NCI-H2107 treated with DMSO at 0.1 percent for 48 hours (cell line): ENCODE measurements at regions not wholly inside any gene's neighbourhood (a gene's known extent, or its start where the extent isn't known, plus 50 kb on each side); places are given as distances from the start of the nearest gene placed in this dataset.

Experiments used
- DNase-seq: peaks from one replicate; lab custom pipeline; 2025; ENCODE audit not compliant: unreplicated experiment; lab: John Stamatoyannopoulos, UW

- no peak for DNase-seq
Observed at GRCh38 chr3:137409584-137409983, 354.5 kb upstream of the SOX14 start.

- DNase-seq, result no peak
Observed at GRCh38 chr3:137410028-137410427, 354.1 kb upstream of the SOX14 start.

GRCh38 chr3:137420198-137420995, 343.7 kb upstream of the SOX14 start:
- no peak for DNase-seq

GRCh38 chr3:137438561-137438960, 325.6 kb upstream of the SOX14 start:
- DNase-seq, result no peak

- no peak for DNase-seq
Observed at GRCh38 chr3:137460944-137461343, 303.2 kb upstream of the SOX14 start.

- DNase-seq, result no peak
Observed at GRCh38 chr3:137463131-137463530, 301.0 kb upstream of the SOX14 start.

GRCh38 chr3:137464341-137464740, 299.8 kb upstream of the SOX14 start:
- no peak for DNase-seq

GRCh38 chr3:137468446-137468845, 295.7 kb upstream of the SOX14 start:
- DNase-seq, result no peak

- DNase-seq, result no peak
Observed at GRCh38 chr3:137469263-137469662, 294.9 kb upstream of the SOX14 start.

GRCh38 chr3:137471130-137471529, 293.0 kb upstream of the SOX14 start:
- DNase-seq, result no peak

GRCh38 chr3:137471558-137472204, 292.4 kb upstream of the SOX14 start:
- no peak for DNase-seq

GRCh38 chr3:137477614-137478013, 286.5 kb upstream of the SOX14 start:
- no peak for DNase-seq

- peak; percentile 30 for DNase-seq
Observed at GRCh38 chr3:137509354-137510045, 254.6 kb upstream of the SOX14 start.

- DNase-seq, result no peak
Observed at GRCh38 chr3:137511655-137512054, 252.5 kb upstream of the SOX14 start.

- DNase-seq, result no peak
Observed at GRCh38 chr3:137514853-137515252, 249.3 kb upstream of the SOX14 start.

GRCh38 chr3:137519602-137520001, 244.5 kb upstream of the SOX14 start:
- DNase-seq, result no peak

GRCh38 chr3:137524751-137525150, 239.4 kb upstream of the SOX14 start:
- no peak for DNase-seq

GRCh38 chr3:137525471-137525870, 238.6 kb upstream of the SOX14 start:
- no peak for DNase-seq

- no peak for DNase-seq
Observed at GRCh38 chr3:137542049-137542448, 222.1 kb upstream of the SOX14 start.

GRCh38 chr3:137554242-137554641, 209.9 kb upstream of the SOX14 start:
- no peak for DNase-seq

- no peak for DNase-seq
Observed at GRCh38 chr3:137568880-137569279, 195.2 kb upstream of the SOX14 start.

- no peak for DNase-seq
Observed at GRCh38 chr3:137572931-137573330, 191.2 kb upstream of the SOX14 start.
